Suprapubic skin (tissue), 4 donors: ENCODE measurements at regions not wholly inside any gene's neighbourhood (a gene's known extent, or its start where the extent isn't known, plus 50 kb on each side); places are given as distances from the start of the nearest gene placed in this dataset.

Source experiments
- DNase-seq, 2 donors: peaks; one replicate each; pipeline ENCODE4 v3.0.0-alpha.2; 2019; ENCODE audit warnings: low spot score in 2 of 2
- H3K27ac ChIP-seq: fragments of 200-600 bp; sonication (generic); one replicate; pipeline ENCODE4 v1.5.1; 2019
- H3K27me3 ChIP-seq: fragments of 200-600 bp; sonication (generic); one replicate; pipeline ENCODE4 v1.5.1; 2019
- H3K36me3 ChIP-seq: fragments of 200-600 bp; sonication (generic); one replicate; pipeline ENCODE4 v1.5.1; 2019
- H3K4me1 ChIP-seq: fragments of 200-600 bp; sonication (generic); one replicate; pipeline ENCODE4 v1.5.1; 2019
- H3K4me3 ChIP-seq: fragments of 200-600 bp; sonication (generic); one replicate; pipeline ENCODE4 v1.5.1; 2019; ENCODE audit warnings: mild to moderate bottlenecking
- H3K9me3 ChIP-seq: fragments of 200-600 bp; sonication (generic); one replicate; pipeline ENCODE4 v1.5.1; 2019
- EP300 ChIP-seq: sonication (generic); formaldehyde crosslinking; IDR thresholded peaks from one replicate; pipeline ENCODE4 v1.6.1; 2017; ENCODE audit warnings: antibody characterized with exemption
- POLR2A ChIP-seq, 2 donors: fragments of 450-650 bp; IDR thresholded peaks; one replicate each; pipeline ENCODE4 v1.6.1; 2017; ENCODE audit warnings: antibody characterized with exemption in 2 of 2, mild to moderate bottlenecking in 2 of 2, moderate library complexity in 2 of 2
- POLR2AphosphoS5 ChIP-seq, 3 donors: sonication (generic); formaldehyde crosslinking; IDR thresholded peaks; one replicate each; pipeline ENCODE4 v1.6.1; 2017; ENCODE audit warnings: antibody characterized with exemption in 3 of 3
- WGBS: methylation state at CpG from one replicate; pipeline ENCODE4 v1.1.5; 2018; 5-methylcytosine and 5-hydroxymethylcytosine counted together
- TF ChIP-seq, protein P1 (sequence below), 2 donors: fragments of 200-600 bp in 1 of 2; fragments of 450-650 bp in 1 of 2; sonication (generic) in 1 of 2; IDR thresholded peaks; one replicate each; pipeline ENCODE4 v1.5.1; 2016 to 2019; ENCODE audit warnings: antibody characterized with exemption in 2 of 2, mild to moderate bottlenecking in 1 of 2, moderate library complexity in 1 of 2

DNA sequence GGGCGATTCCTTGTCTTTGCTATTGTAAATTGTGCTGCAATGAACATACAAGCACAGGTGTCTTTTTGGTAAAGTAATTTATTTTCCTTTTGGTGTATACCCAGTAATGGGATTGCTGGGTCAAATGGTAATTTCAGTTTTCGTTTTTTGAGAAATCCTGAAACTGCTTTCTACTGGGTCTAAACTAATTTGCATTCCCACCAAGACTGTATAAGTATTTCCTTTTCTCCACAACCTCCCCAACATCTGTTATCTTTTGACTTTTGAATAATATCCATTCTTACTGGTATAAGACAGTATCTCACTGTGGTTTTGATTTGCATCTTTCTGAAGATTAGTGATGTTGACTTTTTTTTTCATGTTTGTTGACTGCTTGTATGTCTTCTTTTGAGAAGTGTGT lies 2506.0 kb downstream of the PCDH7 start:
- Histone ChIP-seq H3K4me1 (no peaks in the 10 kb centered on the region), H3K27me3 (no peaks in the 10 kb centered on the region), H3K27ac (no peak overlapping the region), H3K36me3 (no peaks in the 10 kb centered on the region), H3K9me3 (peaks cover 6% of the 10 kb centered on the region), H3K4me3 (no peak overlapping the region)
- DNase-seq: no peak
- no peak for TF ChIP-seq EP300
- no peak for TF ChIP-seq POLR2AphosphoS5 (IDR thresholded peaks at IDR 0.05)
- no peak for TF ChIP-seq POLR2A (IDR thresholded peaks at IDR 0.05)
- TF ChIP-seq, protein P1, sequence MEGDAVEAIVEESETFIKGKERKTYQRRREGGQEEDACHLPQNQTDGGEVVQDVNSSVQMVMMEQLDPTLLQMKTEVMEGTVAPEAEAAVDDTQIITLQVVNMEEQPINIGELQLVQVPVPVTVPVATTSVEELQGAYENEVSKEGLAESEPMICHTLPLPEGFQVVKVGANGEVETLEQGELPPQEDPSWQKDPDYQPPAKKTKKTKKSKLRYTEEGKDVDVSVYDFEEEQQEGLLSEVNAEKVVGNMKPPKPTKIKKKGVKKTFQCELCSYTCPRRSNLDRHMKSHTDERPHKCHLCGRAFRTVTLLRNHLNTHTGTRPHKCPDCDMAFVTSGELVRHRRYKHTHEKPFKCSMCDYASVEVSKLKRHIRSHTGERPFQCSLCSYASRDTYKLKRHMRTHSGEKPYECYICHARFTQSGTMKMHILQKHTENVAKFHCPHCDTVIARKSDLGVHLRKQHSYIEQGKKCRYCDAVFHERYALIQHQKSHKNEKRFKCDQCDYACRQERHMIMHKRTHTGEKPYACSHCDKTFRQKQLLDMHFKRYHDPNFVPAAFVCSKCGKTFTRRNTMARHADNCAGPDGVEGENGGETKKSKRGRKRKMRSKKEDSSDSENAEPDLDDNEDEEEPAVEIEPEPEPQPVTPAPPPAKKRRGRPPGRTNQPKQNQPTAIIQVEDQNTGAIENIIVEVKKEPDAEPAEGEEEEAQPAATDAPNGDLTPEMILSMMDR (IDR thresholded peaks at IDR 0.05): no peak
- 79% methylated on average over 2 of the region's 2 CpGs for WGBS

DNA sequence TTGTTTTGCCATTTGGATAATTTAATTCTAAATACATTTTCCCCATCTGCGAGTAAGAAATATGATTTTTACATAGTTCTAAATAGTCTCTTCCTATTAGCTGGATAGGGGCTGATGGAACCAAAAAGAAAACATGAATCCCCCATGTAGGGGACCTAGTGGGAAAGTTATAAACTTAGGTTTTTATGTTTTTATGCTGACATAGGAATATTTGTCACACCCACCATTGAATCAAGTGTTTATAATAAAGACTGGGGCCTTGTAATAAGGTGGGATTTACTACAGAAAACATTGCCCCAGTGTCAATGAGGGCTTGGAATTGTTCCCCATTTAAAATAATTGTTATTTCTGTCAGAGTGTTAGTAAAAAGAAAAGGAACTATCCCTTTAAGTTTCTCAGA lies 2506.6 kb downstream of the PCDH7 start:
- H3K36me3 ChIP-seq: no peaks in the 10 kb centered on the region
- no peaks in the 10 kb centered on the region for H3K4me1 ChIP-seq
- no peak overlapping the region for H3K4me3 ChIP-seq
- H3K27me3 ChIP-seq: no peaks in the 10 kb centered on the region
- no peak for TF ChIP-seq POLR2AphosphoS5 (IDR thresholded peaks at IDR 0.05)
- TF ChIP-seq EP300: no peak
- TF ChIP-seq, protein P1 (IDR thresholded peaks at IDR 0.05): no peak
- no peak for TF ChIP-seq POLR2A (IDR thresholded peaks at IDR 0.05)
- WGBS: 91% methylated on average over 1 of the region's 1 CpG
- H3K9me3 ChIP-seq: peaks cover 6% of the 10 kb centered on the region
- DNase-seq: no peak
- H3K27ac ChIP-seq: no peak overlapping the region

DNA sequence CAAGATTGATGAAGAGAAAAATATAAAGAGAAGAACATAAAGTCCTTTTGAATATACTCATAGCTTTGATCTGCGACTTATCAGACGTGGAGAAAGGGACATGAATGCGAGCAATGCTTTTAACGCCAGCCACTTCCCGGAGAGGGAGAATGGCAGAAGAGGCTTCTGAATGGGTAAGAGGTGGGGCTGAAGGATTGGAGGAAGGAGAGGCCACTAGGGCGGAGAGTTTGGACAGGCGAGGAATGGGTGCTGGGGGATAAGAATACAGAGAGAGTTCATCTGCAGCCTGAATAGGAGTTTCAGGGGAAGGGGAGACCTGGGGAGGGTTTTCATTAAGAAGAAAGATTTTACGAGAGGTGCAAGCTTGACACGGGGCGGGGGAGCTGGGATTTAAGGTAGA lies 2534.9 kb downstream of the PCDH7 start:
- no peaks in the 10 kb centered on the region for H3K4me1 ChIP-seq
- no peak overlapping the region for H3K27ac ChIP-seq
- WGBS: 93% methylated on average over 10 of the region's 10 CpGs
- no peaks in the 10 kb centered on the region for H3K36me3 ChIP-seq
- DNase-seq: no peak
- H3K9me3 ChIP-seq: no peaks in the 10 kb centered on the region
- H3K4me3 ChIP-seq: no peak overlapping the region
- TF ChIP-seq EP300 (no peak), POLR2A (IDR thresholded peaks at IDR 0.05) (no peak), POLR2AphosphoS5 (IDR thresholded peaks at IDR 0.05) (no peak)
- TF ChIP-seq, protein P1 (IDR thresholded peaks at IDR 0.05): no peak
- H3K27me3 ChIP-seq: no peaks in the 10 kb centered on the region

DNA sequence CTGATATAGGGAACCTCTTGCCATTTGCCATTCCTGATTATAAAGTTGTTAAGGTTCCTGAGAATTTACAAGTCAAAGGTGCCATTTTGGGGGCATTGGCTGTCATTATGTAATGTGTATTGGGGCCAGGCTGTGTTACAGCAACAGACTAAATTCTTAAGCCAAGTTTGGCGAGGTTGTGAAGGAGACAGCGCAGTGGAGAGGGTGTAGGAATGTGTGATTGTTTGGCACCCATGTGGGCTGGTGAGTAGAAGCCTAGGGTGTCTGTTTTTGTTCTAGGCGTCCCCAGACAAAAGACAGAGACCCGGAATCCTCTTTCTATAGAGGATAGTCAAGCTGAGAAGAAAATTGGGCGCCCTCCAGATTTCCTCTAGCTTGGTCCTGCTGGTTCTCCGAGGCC lies 2535.3 kb downstream of the PCDH7 start:
- no peaks in the 10 kb centered on the region for H3K27me3 ChIP-seq
- TF ChIP-seq, protein P1 (IDR thresholded peaks at IDR 0.05): no peak
- TF ChIP-seq EP300: no peak
- no peak overlapping the region for H3K4me3 ChIP-seq
- H3K27ac ChIP-seq: no peak overlapping the region
- no peaks in the 10 kb centered on the region for H3K4me1 ChIP-seq
- no peaks in the 10 kb centered on the region for H3K9me3 ChIP-seq
- no peak for DNase-seq
- WGBS: 83% methylated on average over 6 of the region's 6 CpGs
- H3K36me3 ChIP-seq: no peaks in the 10 kb centered on the region

DNA sequence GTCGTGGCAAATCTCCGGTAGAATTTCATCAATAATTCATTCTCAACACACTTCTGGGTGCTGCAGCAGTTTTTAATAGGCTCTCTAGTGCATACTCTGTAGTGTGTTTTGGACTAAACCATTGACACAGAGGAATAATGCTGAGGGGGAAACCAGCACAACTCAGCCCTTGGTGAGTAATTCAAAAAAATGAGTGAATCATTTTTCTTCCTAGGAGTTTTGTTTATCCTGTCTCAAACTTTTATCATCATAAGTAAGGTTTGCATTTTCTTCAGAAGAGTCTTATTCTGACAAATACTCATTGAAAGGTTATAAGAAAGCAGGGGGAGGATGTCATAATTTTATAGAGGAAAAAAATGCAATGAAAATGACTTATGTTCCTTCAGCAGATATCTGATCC lies 2542.7 kb downstream of the PCDH7 start:
- H3K27me3 ChIP-seq: no peaks in the 10 kb centered on the region
- H3K36me3 ChIP-seq: no peaks in the 10 kb centered on the region
- 90% methylated on average over 2 of the region's 2 CpGs for WGBS
- TF ChIP-seq, protein P1 (IDR thresholded peaks at IDR 0.05): no peak
- no peak for TF ChIP-seq EP300
- H3K9me3 ChIP-seq: no peaks in the 10 kb centered on the region
- H3K4me3 ChIP-seq: no peak overlapping the region
- H3K4me1 ChIP-seq: no peaks in the 10 kb centered on the region
- DNase-seq: no peak
- H3K27ac ChIP-seq: no peak overlapping the region
